Transverse colon (tissue), 3 donors: ENCODE measurements at regions not wholly inside any gene's neighbourhood (a gene's known extent, or its start where the extent isn't known, plus 50 kb on each side); places are given as distances from the start of the nearest gene placed in this dataset.
"Not testable (repeated sequence)": the region's sequence is repeated elsewhere in the genome, so short reads cannot be mapped to it uniquely, and the experiment has no call there.

ENCODE experiments used
- EP300 ChIP-seq: sonication (generic); formaldehyde crosslinking; IDR thresholded peaks from one replicate; pipeline ENCODE4 v1.6.1; 2017; ENCODE audit warnings: antibody characterized with exemption, low read depth
- POLR2A ChIP-seq: fragments of 450-650 bp; IDR thresholded peaks from one replicate; pipeline ENCODE4 v1.6.1; 2016; ENCODE audit warnings: antibody characterized with exemption, mild to moderate bottlenecking, moderate library complexity
- TF ChIP-seq, protein P1 (sequence below), 5 experiments: fragments of 200-600 bp in 3 of 5; fragments of 450-650 bp in 2 of 5; sonication (generic) in 3 of 5; IDR thresholded peaks; 1 replicate in 2 of 5; 2 replicates in 3 of 5; pipeline ENCODE4 v1.5.1; 2016 to 2017; ENCODE audit warnings: antibody characterized with exemption in 5 of 5, inconsistent platforms in 3 of 5, mild to moderate bottlenecking in 2 of 5, moderate library complexity in 1 of 5

- TF ChIP-seq, protein P1, sequence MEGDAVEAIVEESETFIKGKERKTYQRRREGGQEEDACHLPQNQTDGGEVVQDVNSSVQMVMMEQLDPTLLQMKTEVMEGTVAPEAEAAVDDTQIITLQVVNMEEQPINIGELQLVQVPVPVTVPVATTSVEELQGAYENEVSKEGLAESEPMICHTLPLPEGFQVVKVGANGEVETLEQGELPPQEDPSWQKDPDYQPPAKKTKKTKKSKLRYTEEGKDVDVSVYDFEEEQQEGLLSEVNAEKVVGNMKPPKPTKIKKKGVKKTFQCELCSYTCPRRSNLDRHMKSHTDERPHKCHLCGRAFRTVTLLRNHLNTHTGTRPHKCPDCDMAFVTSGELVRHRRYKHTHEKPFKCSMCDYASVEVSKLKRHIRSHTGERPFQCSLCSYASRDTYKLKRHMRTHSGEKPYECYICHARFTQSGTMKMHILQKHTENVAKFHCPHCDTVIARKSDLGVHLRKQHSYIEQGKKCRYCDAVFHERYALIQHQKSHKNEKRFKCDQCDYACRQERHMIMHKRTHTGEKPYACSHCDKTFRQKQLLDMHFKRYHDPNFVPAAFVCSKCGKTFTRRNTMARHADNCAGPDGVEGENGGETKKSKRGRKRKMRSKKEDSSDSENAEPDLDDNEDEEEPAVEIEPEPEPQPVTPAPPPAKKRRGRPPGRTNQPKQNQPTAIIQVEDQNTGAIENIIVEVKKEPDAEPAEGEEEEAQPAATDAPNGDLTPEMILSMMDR (IDR thresholded peaks at IDR 0.05): not testable (repeated sequence)
- TF ChIP-seq POLR2A, EP300: not testable (repeated sequence)
Observed at GRCh38 chr7:81042646-81043045, 123.8 kb upstream of the SEMA3C start.
